AG04449 (cell line): ENCODE measurements at regions not wholly inside any gene's neighbourhood (a gene's known extent, or its start where the extent isn't known, plus 50 kb on each side); places are given as distances from the start of the nearest gene placed in this dataset.

Source experiments
- CTCF ChIA-PET: fragments of 350-600 bp; formaldehyde crosslinking; extraction: SDS; loops from one replicate; lab custom pipeline; 2021; ENCODE audit warnings: antibody characterized with exemption; lab: Yijun Ruan, JAX
- POLR2A ChIA-PET: fragments of 400-600, 350-600 bp; formaldehyde crosslinking; extraction: SDS; loops from one replicate; lab custom pipeline; 2020; ENCODE audit warnings: antibody characterized with exemption, inconsistent platforms; lab: Yijun Ruan, JAX
- DNase-seq: peaks from one replicate; pipeline ENCODE4 v3.0.0-alpha.2; 2010; ENCODE audit warnings: low read depth, low spot score
- H3K4me3 ChIP-seq: 2 replicates; pipeline ENCODE4 v1.5.1; 2011; ENCODE audit warnings: low read depth, mild to moderate bottlenecking, control low read depth, low read length
- TF ChIP-seq, protein P1 (sequence below): IDR thresholded peaks from one replicate; pipeline ENCODE4 v1.5.1; 2011; ENCODE audit warnings: mild to moderate bottlenecking, moderate library complexity, low read length, control low read depth, inconsistent platforms; ENCODE audit not compliant: insufficient read depth; ENCODE audit errors: missing control alignments

DNA sequence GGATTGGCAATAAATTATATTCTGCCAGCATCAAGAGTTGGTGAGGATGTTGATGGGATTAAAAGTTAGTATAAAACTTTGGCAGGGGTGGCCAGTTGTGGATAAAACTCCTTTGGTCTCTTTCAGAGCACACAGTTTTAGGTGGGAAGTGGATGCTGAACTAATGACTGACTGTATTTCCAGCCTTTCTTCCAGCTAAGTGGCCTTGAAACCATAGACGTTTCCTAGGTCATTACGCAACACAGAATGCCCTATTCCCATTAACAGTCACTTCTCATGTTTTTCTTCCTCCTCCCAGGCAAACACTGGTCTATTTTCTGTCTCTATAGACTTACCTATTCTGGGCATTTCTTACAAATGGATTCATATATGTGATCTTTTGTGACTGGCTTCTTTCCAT lies 467.4 kb downstream of the NEBL start:
- DNase-seq = no peak
- POLR2A ChIA-PET = no interaction called here
- no peak overlapping the region for H3K4me3 ChIP-seq
- TF ChIP-seq, protein P1, sequence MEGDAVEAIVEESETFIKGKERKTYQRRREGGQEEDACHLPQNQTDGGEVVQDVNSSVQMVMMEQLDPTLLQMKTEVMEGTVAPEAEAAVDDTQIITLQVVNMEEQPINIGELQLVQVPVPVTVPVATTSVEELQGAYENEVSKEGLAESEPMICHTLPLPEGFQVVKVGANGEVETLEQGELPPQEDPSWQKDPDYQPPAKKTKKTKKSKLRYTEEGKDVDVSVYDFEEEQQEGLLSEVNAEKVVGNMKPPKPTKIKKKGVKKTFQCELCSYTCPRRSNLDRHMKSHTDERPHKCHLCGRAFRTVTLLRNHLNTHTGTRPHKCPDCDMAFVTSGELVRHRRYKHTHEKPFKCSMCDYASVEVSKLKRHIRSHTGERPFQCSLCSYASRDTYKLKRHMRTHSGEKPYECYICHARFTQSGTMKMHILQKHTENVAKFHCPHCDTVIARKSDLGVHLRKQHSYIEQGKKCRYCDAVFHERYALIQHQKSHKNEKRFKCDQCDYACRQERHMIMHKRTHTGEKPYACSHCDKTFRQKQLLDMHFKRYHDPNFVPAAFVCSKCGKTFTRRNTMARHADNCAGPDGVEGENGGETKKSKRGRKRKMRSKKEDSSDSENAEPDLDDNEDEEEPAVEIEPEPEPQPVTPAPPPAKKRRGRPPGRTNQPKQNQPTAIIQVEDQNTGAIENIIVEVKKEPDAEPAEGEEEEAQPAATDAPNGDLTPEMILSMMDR = no peak
- CTCF ChIA-PET = no interaction called here

DNA sequence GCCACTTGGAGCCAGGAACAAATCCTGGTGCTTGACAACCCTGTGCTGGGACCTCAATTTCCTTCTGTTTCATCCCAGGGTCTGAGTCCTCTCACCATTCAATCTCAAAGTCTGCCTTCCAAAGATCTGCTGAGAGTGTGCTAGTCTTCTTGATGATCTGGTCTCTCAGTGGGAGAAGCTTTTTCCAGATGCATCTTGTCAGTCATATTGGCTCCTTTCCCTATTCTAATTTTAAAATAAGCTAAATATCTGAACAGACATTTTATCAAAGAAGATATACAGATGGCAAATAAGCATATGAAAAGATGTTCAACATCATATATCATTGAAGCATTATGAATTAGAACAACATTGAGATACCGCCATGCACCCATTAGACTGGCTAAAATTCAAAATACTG lies 469.3 kb downstream of the NEBL start:
- POLR2A ChIA-PET = no interaction called here
- no peak for DNase-seq
- CTCF ChIA-PET = no interaction called here
- no peak overlapping the region for H3K4me3 ChIP-seq
- TF ChIP-seq, protein P1 = no peak

DNA sequence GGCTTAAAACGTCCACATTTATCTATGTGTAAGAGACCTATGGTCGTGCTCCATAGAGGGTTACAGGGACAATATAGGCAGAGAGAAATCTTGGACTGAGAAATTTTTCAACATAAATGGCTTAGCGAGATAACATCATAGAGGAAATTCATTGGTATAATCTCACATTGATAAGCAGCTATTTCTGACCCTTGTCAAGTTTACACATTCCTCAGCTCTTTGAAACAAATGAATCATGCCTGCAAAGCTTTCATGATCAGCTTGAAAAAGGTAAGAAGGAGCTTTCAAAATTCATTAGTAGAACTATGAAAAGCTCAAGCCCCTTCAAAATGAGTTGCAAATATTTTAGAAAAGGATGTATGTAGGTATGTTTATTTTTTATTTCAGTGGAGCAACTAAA lies 478.8 kb downstream of the NEBL start:
- DNase-seq = no peak
- POLR2A ChIA-PET = no interaction called here
- TF ChIP-seq, protein P1 = no peak
- CTCF ChIA-PET = no interaction called here
- H3K4me3 ChIP-seq = no peak overlapping the region

DNA sequence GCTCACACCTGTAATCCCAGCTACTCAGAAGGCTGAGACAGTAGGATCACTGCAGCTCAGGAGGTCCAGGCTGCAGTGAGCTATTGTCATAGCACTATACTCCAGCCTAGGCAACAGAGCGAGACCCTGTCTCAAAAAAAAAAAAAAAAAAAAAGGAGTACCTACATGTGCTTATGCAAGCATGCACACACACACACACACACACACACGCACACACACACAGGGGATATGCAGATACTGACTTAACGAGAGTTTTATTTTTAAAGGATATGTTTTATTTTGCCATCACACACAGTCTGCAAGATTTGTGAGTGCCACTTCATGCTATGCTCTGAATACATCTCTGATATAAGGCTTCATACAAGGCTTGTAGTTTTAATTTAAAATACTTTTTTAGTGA lies 479.3 kb downstream of the NEBL start:
- DNase-seq = no peak
- POLR2A ChIA-PET = no interaction called here
- CTCF ChIA-PET = no interaction called here
- H3K4me3 ChIP-seq = no peak overlapping the region
- TF ChIP-seq, protein P1 = no peak

DNA sequence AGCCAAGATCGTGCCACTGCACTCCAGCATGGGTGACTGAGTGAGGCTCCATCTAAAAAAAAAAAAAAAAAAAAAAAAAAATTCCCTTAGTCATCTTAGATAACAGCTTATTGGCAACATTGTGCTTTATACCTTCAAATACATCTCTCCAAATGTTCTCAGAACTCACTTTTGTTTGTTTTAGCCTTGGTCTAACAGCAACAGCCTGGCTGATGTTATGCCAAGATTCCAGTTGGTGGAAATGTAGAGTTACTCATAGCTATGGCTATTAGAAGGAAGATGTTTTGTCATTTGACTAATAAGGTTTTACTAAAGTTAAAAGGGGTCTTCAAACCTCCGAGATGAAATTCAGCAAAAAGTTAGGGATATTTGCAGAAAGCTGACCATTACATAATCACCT lies 481.4 kb downstream of the NEBL start:
- no peak for DNase-seq
- POLR2A ChIA-PET = no interaction called here
- TF ChIP-seq, protein P1 = no peak
- no peak overlapping the region for H3K4me3 ChIP-seq
- CTCF ChIA-PET = no interaction called here

DNA sequence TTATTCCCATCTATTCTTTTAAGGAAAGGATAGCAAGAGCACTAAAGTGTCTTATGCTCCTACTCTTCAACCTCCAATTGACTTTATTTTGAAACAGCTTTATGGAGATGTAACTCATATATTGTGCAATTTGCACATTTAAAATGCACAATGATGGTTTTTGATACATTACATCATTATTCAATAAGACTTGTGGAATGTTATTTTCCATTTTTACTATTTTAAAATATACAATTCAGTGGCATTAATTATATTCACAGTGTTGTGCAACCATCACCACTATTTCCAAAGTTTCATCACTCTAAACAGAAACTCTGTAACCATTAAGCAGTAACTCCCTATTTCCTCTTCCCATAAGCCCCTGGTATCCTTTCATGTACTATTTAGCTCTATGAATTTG lies 489.8 kb downstream of the NEBL start:
- DNase-seq = no peak
- TF ChIP-seq, protein P1 = no peak
- CTCF ChIA-PET = no interaction called here
- no peak overlapping the region for H3K4me3 ChIP-seq
- POLR2A ChIA-PET = no interaction called here
